Testis (tissue), 2 donors: ENCODE measurements at regions not wholly inside any gene's neighbourhood (a gene's known extent, or its start where the extent isn't known, plus 50 kb on each side); places are given as distances from the start of the nearest gene placed in this dataset.

Experiments used
- DNase-seq: peaks from one replicate; pipeline ENCODE4 v3.0.0-alpha.2; 2019
- H3K27ac ChIP-seq, 2 donors: fragments of 200-600 bp; sonication (generic); one replicate each; pipeline ENCODE4 v1.5.1; 2019
- H3K27me3 ChIP-seq: fragments of 200-600 bp; sonication (generic); one replicate; pipeline ENCODE4 v1.5.1; 2019
- H3K36me3 ChIP-seq: fragments of 200-600 bp; sonication (generic); one replicate; pipeline ENCODE4 v1.5.1; 2017; ENCODE audit warnings: low read depth; ENCODE audit errors: missing control alignments
- H3K4me1 ChIP-seq: fragments of 200-600 bp; sonication (generic); one replicate; pipeline ENCODE4 v1.5.1; 2019
- H3K4me3 ChIP-seq, 2 donors: fragments of 200-600 bp; sonication (generic); one replicate each; pipeline ENCODE4 v1.5.1; 2017 to 2019
- H3K9me3 ChIP-seq: fragments of 200-600 bp; sonication (generic); one replicate; pipeline ENCODE4 v1.5.1; 2017
- POLR2A ChIP-seq: fragments of 450-650 bp; IDR thresholded peaks from one replicate; pipeline ENCODE4 v1.6.1; 2017; ENCODE audit warnings: antibody characterized with exemption, mild to moderate bottlenecking, moderate library complexity
- WGBS, 2 donors: methylation state at CpG; one replicate each; pipeline ENCODE4 v1.1.5; 2018; 5-methylcytosine and 5-hydroxymethylcytosine counted together
- intact Hi-C: fragments of 100-400 bp; cut with DNase I; formaldehyde crosslinking; loops from one replicate; pipeline ENCODE4 v1.15.1; 2023; ENCODE audit warnings: low total_unique reads
- TF ChIP-seq, protein P1 (sequence below), 3 experiments: fragments of 450-650 bp in 2 of 3; fragments of 200-600 bp in 1 of 3; sonication (generic) in 1 of 3; IDR thresholded peaks; one replicate each; pipeline ENCODE4 v1.5.1; 2016 to 2019; ENCODE audit warnings: antibody characterized with exemption in 3 of 3, mild to moderate bottlenecking in 2 of 3, moderate library complexity in 1 of 3

DNA sequence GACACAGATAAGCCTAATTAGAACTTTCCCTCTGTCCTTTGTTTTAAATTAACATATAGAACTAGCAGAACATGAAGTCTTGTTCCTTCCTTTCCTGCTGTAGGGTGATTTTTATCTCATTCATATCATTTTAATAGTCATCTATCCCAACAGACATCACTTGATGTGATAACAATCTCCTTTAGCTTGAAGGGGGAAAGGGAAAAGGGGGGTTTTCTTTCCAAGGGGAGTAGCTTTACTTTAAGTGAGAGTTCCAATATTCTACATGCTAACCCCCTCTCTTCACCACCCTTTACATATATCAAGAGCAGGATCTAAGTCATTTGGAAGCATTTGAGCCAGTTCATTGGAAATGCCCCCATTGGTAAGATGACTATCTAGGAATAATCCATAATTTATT, 241.9 kb downstream of the HHIPL2 start:
- intact Hi-C loops: no loop called here
- no peak overlapping the region for H3K4me3 ChIP-seq
- TF ChIP-seq POLR2A: no peak
- TF ChIP-seq, protein P1, sequence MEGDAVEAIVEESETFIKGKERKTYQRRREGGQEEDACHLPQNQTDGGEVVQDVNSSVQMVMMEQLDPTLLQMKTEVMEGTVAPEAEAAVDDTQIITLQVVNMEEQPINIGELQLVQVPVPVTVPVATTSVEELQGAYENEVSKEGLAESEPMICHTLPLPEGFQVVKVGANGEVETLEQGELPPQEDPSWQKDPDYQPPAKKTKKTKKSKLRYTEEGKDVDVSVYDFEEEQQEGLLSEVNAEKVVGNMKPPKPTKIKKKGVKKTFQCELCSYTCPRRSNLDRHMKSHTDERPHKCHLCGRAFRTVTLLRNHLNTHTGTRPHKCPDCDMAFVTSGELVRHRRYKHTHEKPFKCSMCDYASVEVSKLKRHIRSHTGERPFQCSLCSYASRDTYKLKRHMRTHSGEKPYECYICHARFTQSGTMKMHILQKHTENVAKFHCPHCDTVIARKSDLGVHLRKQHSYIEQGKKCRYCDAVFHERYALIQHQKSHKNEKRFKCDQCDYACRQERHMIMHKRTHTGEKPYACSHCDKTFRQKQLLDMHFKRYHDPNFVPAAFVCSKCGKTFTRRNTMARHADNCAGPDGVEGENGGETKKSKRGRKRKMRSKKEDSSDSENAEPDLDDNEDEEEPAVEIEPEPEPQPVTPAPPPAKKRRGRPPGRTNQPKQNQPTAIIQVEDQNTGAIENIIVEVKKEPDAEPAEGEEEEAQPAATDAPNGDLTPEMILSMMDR (IDR thresholded peaks at IDR 0.05): no peak
- no peak overlapping the region for H3K27ac ChIP-seq
- no peaks in the 10 kb centered on the region for H3K27me3 ChIP-seq
- no peaks in the 10 kb centered on the region for H3K4me1 ChIP-seq
- H3K36me3 ChIP-seq: no peaks in the 10 kb centered on the region
- DNase-seq: no peak
- H3K9me3 ChIP-seq: no peaks in the 10 kb centered on the region

GRCh38 chr1:222301652-222302051, 246.3 kb downstream of the HHIPL2 start:
- Histone ChIP-seq H3K4me3 (no peak overlapping the region), H3K9me3 (no peaks in the 10 kb centered on the region), H3K27ac (no peak overlapping the region), H3K27me3 (no peaks in the 10 kb centered on the region), H3K36me3 (no peaks in the 10 kb centered on the region), H3K4me1 (no peaks in the 10 kb centered on the region)
- intact Hi-C loops: no loop called here
- 73 to 80% methylated on average over 2 of the region's 2 CpGs for WGBS, 2 donors
- DNase-seq: no peak
- no peak for TF ChIP-seq POLR2A
- TF ChIP-seq, protein P1 (IDR thresholded peaks at IDR 0.05): no peak

DNA sequence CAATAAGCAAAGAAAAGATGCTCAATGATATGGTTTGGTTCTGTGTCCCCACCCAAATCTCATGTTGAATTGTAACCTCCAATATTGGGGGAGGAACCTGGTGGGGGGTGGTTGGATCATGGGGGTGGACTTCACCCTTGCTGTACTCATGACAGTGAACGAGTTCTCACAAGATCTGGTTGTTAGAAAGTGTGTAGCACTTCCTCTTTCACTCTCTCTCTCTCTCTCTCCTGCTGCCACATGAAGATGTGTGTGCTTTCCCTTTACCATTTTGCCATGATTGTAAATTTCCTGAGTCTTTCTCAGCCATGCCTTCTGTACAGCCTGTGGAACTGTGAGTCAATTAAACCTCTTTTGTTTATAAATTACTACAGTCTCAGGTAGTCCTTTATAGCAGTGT, 248.4 kb downstream of the HHIPL2 start:
- no peak overlapping the region for H3K4me3 ChIP-seq
- no peaks in the 10 kb centered on the region for H3K9me3 ChIP-seq
- WGBS, 2 donors: 36 to 71% methylated on average over 1 of the region's 1 CpG
- intact Hi-C loops: no loop called here
- no peaks in the 10 kb centered on the region for H3K36me3 ChIP-seq
- no peaks in the 10 kb centered on the region for H3K27me3 ChIP-seq
- H3K27ac ChIP-seq: no peak overlapping the region
- no peak for DNase-seq
- no peaks in the 10 kb centered on the region for H3K4me1 ChIP-seq
- no peak for TF ChIP-seq POLR2A
- TF ChIP-seq, protein P1 (IDR thresholded peaks at IDR 0.05): no peak

DNA sequence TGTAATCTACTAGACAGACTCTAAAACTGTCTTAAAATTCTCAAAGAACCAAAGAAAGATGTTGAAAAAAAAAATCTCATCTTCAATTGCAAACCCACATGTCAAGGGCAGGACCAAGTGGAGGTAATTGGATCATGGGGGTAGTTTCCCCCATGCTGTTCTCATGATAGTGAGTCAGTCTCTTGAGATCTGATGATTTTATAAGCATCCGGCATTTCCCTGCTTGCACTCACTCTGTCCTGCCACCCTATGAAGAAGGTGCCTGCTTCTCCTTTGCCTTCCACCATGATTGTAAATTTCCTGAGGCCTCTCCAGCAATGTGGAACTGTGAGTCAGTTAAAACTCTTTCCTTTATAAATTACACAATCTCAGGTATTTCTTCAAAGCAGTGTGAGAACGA, 257.0 kb downstream of the HHIPL2 start:
- no peak for DNase-seq
- Histone ChIP-seq H3K9me3 (no peaks in the 10 kb centered on the region), H3K4me1 (peaks cover 14% of the 10 kb centered on the region), H3K27ac (no peak overlapping the region), H3K4me3 (no peak overlapping the region), H3K36me3 (no peaks in the 10 kb centered on the region), H3K27me3 (no peaks in the 10 kb centered on the region)
- 92 to 93% methylated on average over 2 of the region's 2 CpGs for WGBS, 2 donors
- TF ChIP-seq, protein P1 (IDR thresholded peaks at IDR 0.05): no peak
- TF ChIP-seq POLR2A: no peak
- intact Hi-C loops: no loop called here

GRCh38 chr1:222288053-222288452, 259.9 kb downstream of the HHIPL2 start:
- intact Hi-C loops: no loop called here
- H3K4me3 ChIP-seq: no peak overlapping the region
- no peaks in the 10 kb centered on the region for H3K9me3 ChIP-seq
- no peaks in the 10 kb centered on the region for H3K36me3 ChIP-seq
- no peak overlapping the region for H3K27ac ChIP-seq
- DNase-seq: peak; percentile 39
- WGBS, 2 donors: 41 to 52% methylated on average over 5 of the region's 5 CpGs
- peaks cover 14% of the 10 kb centered on the region for H3K4me1 ChIP-seq
- TF ChIP-seq, protein P1 (IDR thresholded peaks at IDR 0.05): no peak
- TF ChIP-seq POLR2A: no peak
- no peaks in the 10 kb centered on the region for H3K27me3 ChIP-seq
